HEK293 (cell line): ENCODE measurements at regions not wholly inside any gene's neighbourhood (a gene's known extent, or its start where the extent isn't known, plus 50 kb on each side); places are given as distances from the start of the nearest gene placed in this dataset.
"Not testable (repeated sequence)": the region's sequence is repeated elsewhere in the genome, so short reads cannot be mapped to it uniquely, and the experiment has no call there.

Source experiments
- CTCF ChIA-PET: fragments of 350-600 bp; formaldehyde crosslinking; extraction: SDS; loops from one replicate; lab custom pipeline; 2021; ENCODE audit warnings: antibody characterized with exemption; lab: Yijun Ruan, JAX
- POLR2A ChIA-PET: fragments of 300-600 bp; formaldehyde crosslinking; extraction: SDS; loops from one replicate; lab custom pipeline; 2020; ENCODE audit warnings: antibody characterized with exemption, inconsistent platforms; lab: Yijun Ruan, JAX
- H3K27ac ChIP-seq: fragments of 200-500 bp; sonication (Bioruptor generic); 2 replicates; pipeline ENCODE4 v1.5.1; 2014; ENCODE audit warnings: low read depth, low read length, control low read depth, inconsistent platforms; ENCODE audit errors: extremely low read depth
- H3K36me3 ChIP-seq, 2 experiments: fragments of 200-500 bp in 1 of 2; sonication (Bioruptor generic) in 1 of 2; 1 replicate in 1 of 2; 2 replicates in 1 of 2; pipeline ENCODE4 v1.5.1; 2014 to 2017; ENCODE audit warnings: inconsistent platforms in 2 of 2, low read length in 2 of 2; ENCODE audit not compliant: control insufficient read depth in 2 of 2, insufficient read depth in 1 of 2
- H3K4me1 ChIP-seq: fragments of 200-500 bp; sonication (Bioruptor generic); 2 replicates; pipeline ENCODE4 v1.5.1; 2014; ENCODE audit warnings: mild to moderate bottlenecking, low read length, inconsistent platforms; ENCODE audit not compliant: control insufficient read depth, insufficient read depth
- H3K4me3 ChIP-seq: 2 replicates; pipeline ENCODE4 v1.5.1; 2011; ENCODE audit warnings: low read depth, mild to moderate bottlenecking, control low read depth, low read length, moderate library complexity
- H3K9me3 ChIP-seq: fragments of 200-500 bp; sonication (Bioruptor generic); 2 replicates; pipeline ENCODE4 v1.5.1; 2014; ENCODE audit warnings: low read depth, low read length, inconsistent platforms; ENCODE audit not compliant: control insufficient read depth, insufficient read depth
- GLIS1 ChIP-seq: fragments of 450-650 bp; formaldehyde crosslinking; IDR thresholded peaks from 2 replicates; pipeline ENCODE4 v1.5.1; 2016; ENCODE audit warnings: missing biosample characterization, missing genetic modification characterization
- KLF16 ChIP-seq: fragments of 450-650 bp; formaldehyde crosslinking; IDR thresholded peaks from 2 replicates; pipeline ENCODE4 v1.5.1; 2017; ENCODE audit warnings: missing biosample characterization, missing genetic modification characterization
- KLF9 ChIP-seq: fragments of 450-650 bp; formaldehyde crosslinking; IDR thresholded peaks from 2 replicates; pipeline ENCODE4 v1.5.1; 2016; ENCODE audit warnings: missing biosample characterization, missing genetic modification characterization, low read depth
- ZNF133 ChIP-seq: fragments of 450-650 bp; formaldehyde crosslinking; IDR thresholded peaks from 2 replicates; pipeline ENCODE4 v1.5.1; 2016; ENCODE audit warnings: missing biosample characterization, missing genetic modification characterization
- ZNF394 ChIP-seq: fragments of 450-650 bp; formaldehyde crosslinking; IDR thresholded peaks from 2 replicates; pipeline ENCODE4 v1.5.1; 2016; ENCODE audit warnings: missing biosample characterization, missing genetic modification characterization, mild to moderate bottlenecking, moderate library complexity, borderline replicate concordance
- ZNF501 ChIP-seq: fragments of 450-650 bp; formaldehyde crosslinking; IDR thresholded peaks from 2 replicates; pipeline ENCODE4 v1.5.1; 2016; ENCODE audit warnings: missing biosample characterization, missing genetic modification characterization
- ZNF624 ChIP-seq: fragments of 450-650 bp; formaldehyde crosslinking; IDR thresholded peaks from 2 replicates; pipeline ENCODE4 v1.5.1; 2017; ENCODE audit warnings: missing biosample characterization, missing genetic modification characterization
- ZNF660 ChIP-seq: fragments of 450-650 bp; IDR thresholded peaks from 2 replicates; pipeline ENCODE4 v1.5.1; 2018; ENCODE audit warnings: missing biosample characterization, mild to moderate bottlenecking, missing genetic modification characterization
- ZNF747 ChIP-seq: fragments of 450-650 bp; formaldehyde crosslinking; IDR thresholded peaks from 2 replicates; pipeline ENCODE4 v1.5.1; 2016; ENCODE audit warnings: missing biosample characterization, missing genetic modification characterization
- ZNF76 ChIP-seq: fragments of 450-650 bp; formaldehyde crosslinking; IDR thresholded peaks from 2 replicates; pipeline ENCODE4; 2016; ENCODE audit warnings: low read depth, missing biosample characterization, missing genetic modification characterization, borderline replicate concordance
- ZNF776 ChIP-seq: fragments of 450-650 bp; formaldehyde crosslinking; IDR thresholded peaks from 2 replicates; pipeline ENCODE4 v1.5.0; 2017; ENCODE audit warnings: missing biosample characterization, missing genetic modification characterization, borderline replicate concordance
- TF ChIP-seq, protein P1 (sequence below): fragments of 450-650 bp; formaldehyde crosslinking; IDR thresholded peaks from 2 replicates; pipeline ENCODE4 v1.5.1; 2016; ENCODE audit warnings: missing biosample characterization, missing genetic modification characterization
- TF ChIP-seq, protein P2 (sequence below): fragments of 450-650 bp; formaldehyde crosslinking; IDR thresholded peaks from 2 replicates; pipeline ENCODE4 v1.5.1; 2017; ENCODE audit warnings: missing biosample characterization, missing genetic modification characterization
- TF ChIP-seq, protein P3 (sequence below): fragments of 450-650 bp; formaldehyde crosslinking; optimal IDR thresholded peaks from 2 replicates; pipeline ENCODE3; 2016; ENCODE audit warnings: missing biosample characterization, mild to moderate bottlenecking, missing genetic modification characterization
- TF ChIP-seq, protein P4 (sequence below): fragments of 450-650 bp; formaldehyde crosslinking; IDR thresholded peaks from 2 replicates; pipeline ENCODE4 v1.5.1; 2016; ENCODE audit warnings: missing biosample characterization, missing genetic modification characterization
- TF ChIP-seq, protein P5 (sequence below): fragments of 450-650 bp; formaldehyde crosslinking; IDR thresholded peaks from 2 replicates; pipeline ENCODE4 v1.5.1; 2016; ENCODE audit warnings: missing biosample characterization, missing genetic modification characterization
- TF ChIP-seq, protein P6 (sequence below): fragments of 450-650 bp; IDR thresholded peaks from 2 replicates; pipeline ENCODE4 v1.5.1; 2018; ENCODE audit warnings: missing biosample characterization, missing genetic modification characterization

- Histone ChIP-seq H3K4me3 (no peak overlapping the region), H3K36me3 (no peaks in the 10 kb centered on the region), H3K9me3 (no peaks in the 10 kb centered on the region), H3K27ac (no peak overlapping the region), H3K4me1 (no peaks in the 10 kb centered on the region)
- ChIA-PET POLR2A (no interaction called here), CTCF (no interaction called here)
- TF ChIP-seq ZNF747 (no peak), ZNF660 (no peak), ZNF624 (tag by site-specific recombination) (no peak), ZNF501 (tag by site-specific recombination) (no peak), ZNF394 (tag by site-specific recombination) (no peak), ZNF76 (tag by site-specific recombination) (no peak), GLIS1 (tag by site-specific recombination) (no peak), ZNF776 (tag by site-specific recombination) (no peak), KLF16 (tag by site-specific recombination) (no peak), KLF9 (no peak), ZNF133 (tag by site-specific recombination) (no peak)
- TF ChIP-seq, protein P1, sequence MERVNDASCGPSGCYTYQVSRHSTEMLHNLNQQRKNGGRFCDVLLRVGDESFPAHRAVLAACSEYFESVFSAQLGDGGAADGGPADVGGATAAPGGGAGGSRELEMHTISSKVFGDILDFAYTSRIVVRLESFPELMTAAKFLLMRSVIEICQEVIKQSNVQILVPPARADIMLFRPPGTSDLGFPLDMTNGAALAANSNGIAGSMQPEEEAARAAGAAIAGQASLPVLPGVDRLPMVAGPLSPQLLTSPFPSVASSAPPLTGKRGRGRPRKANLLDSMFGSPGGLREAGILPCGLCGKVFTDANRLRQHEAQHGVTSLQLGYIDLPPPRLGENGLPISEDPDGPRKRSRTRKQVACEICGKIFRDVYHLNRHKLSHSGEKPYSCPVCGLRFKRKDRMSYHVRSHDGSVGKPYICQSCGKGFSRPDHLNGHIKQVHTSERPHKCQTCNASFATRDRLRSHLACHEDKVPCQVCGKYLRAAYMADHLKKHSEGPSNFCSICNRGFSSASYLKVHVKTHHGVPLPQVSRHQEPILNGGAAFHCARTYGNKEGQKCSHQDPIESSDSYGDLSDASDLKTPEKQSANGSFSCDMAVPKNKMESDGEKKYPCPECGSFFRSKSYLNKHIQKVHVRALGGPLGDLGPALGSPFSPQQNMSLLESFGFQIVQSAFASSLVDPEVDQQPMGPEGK (tag by site-specific recombination) = no peak
- TF ChIP-seq, protein P2, sequence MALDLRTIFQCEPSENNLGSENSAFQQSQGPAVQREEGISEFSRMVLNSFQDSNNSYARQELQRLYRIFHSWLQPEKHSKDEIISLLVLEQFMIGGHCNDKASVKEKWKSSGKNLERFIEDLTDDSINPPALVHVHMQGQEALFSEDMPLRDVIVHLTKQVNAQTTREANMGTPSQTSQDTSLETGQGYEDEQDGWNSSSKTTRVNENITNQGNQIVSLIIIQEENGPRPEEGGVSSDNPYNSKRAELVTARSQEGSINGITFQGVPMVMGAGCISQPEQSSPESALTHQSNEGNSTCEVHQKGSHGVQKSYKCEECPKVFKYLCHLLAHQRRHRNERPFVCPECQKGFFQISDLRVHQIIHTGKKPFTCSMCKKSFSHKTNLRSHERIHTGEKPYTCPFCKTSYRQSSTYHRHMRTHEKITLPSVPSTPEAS (tag by site-specific recombination) = no peak
- TF ChIP-seq, protein P3, sequence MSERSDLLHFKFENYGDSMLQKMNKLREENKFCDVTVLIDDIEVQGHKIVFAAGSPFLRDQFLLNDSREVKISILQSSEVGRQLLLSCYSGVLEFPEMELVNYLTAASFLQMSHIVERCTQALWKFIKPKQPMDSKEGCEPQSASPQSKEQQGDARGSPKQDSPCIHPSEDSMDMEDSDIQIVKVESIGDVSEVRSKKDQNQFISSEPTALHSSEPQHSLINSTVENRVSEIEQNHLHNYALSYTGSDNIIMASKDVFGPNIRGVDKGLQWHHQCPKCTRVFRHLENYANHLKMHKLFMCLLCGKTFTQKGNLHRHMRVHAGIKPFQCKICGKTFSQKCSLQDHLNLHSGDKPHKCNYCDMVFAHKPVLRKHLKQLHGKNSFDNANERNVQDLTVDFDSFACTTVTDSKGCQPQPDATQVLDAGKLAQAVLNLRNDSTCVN (tag by site-specific recombination) = no peak
- TF ChIP-seq, protein P4, sequence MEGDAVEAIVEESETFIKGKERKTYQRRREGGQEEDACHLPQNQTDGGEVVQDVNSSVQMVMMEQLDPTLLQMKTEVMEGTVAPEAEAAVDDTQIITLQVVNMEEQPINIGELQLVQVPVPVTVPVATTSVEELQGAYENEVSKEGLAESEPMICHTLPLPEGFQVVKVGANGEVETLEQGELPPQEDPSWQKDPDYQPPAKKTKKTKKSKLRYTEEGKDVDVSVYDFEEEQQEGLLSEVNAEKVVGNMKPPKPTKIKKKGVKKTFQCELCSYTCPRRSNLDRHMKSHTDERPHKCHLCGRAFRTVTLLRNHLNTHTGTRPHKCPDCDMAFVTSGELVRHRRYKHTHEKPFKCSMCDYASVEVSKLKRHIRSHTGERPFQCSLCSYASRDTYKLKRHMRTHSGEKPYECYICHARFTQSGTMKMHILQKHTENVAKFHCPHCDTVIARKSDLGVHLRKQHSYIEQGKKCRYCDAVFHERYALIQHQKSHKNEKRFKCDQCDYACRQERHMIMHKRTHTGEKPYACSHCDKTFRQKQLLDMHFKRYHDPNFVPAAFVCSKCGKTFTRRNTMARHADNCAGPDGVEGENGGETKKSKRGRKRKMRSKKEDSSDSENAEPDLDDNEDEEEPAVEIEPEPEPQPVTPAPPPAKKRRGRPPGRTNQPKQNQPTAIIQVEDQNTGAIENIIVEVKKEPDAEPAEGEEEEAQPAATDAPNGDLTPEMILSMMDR = no peak
- TF ChIP-seq, protein P5, sequence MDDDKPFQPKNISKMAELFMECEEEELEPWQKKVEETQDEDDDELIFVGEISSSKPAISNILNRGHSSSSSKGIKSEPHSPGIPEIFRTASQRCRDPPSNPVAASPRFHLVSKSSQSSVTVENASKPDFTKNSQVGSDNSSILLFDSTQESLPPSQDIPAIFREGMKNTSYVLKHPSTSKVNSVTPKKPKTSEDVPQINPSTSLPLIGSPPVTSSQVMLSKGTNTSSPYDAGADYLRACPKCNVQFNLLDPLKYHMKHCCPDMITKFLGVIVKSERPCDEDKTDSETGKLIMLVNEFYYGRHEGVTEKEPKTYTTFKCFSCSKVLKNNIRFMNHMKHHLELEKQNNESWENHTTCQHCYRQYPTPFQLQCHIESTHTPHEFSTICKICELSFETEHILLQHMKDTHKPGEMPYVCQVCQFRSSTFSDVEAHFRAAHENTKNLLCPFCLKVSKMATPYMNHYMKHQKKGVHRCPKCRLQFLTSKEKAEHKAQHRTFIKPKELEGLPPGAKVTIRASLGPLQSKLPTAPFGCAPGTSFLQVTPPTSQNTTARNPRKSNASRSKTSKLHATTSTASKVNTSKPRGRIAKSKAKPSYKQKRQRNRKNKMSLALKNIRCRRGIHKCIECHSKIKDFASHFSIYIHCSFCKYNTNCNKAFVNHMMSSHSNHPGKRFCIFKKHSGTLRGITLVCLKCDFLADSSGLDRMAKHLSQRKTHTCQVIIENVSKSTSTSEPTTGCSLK (tag by site-specific recombination) = no peak
- TF ChIP-seq, protein P6, sequence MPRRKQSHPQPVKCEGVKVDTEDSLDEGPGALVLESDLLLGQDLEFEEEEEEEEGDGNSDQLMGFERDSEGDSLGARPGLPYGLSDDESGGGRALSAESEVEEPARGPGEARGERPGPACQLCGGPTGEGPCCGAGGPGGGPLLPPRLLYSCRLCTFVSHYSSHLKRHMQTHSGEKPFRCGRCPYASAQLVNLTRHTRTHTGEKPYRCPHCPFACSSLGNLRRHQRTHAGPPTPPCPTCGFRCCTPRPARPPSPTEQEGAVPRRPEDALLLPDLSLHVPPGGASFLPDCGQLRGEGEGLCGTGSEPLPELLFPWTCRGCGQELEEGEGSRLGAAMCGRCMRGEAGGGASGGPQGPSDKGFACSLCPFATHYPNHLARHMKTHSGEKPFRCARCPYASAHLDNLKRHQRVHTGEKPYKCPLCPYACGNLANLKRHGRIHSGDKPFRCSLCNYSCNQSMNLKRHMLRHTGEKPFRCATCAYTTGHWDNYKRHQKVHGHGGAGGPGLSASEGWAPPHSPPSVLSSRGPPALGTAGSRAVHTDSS (tag by site-specific recombination) = no peak
These were observed 61.7 kb upstream of the RELL1 start for GRCh38 chr4:37747772-37748330.

DNA sequence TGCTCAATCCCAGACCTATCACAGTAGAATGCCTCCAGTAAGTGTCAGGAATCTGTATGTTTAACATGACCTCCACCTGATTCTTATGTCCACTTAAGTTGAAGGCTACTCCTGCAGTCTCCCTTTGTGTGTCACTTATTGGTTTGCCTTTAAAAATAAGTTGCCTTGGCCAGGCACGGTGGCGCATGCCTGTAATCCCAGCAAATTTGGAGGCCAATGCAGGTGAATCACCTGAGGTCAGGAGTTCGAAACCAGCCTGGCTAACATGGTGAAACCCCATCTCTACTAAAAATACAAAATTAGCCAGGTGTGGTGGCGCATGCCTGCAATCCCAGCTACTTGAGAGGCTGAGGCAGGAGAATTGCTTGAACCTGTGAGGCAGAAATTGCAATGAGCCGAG, 60.7 kb upstream of the RELL1 start:
- not testable (repeated sequence) for H3K27ac ChIP-seq

More for the DNA sequence above, 60.7 kb upstream of the RELL1 start:
- POLR2A ChIA-PET, H3K9me3 ChIP-seq, H3K36me3 ChIP-seq, H3K4me3 ChIP-seq, H3K4me1 ChIP-seq, CTCF ChIA-PET: not testable (repeated sequence)
